ENCODE measurements at regions not wholly inside any gene's neighbourhood (a gene's known extent, or its start where the extent isn't known, plus 50 kb on each side); places are given as distances from the start of the nearest gene placed in this dataset.
A peak's percentile ranks its signal among the peaks of the same experiment; 100 is the strongest.

DNA sequence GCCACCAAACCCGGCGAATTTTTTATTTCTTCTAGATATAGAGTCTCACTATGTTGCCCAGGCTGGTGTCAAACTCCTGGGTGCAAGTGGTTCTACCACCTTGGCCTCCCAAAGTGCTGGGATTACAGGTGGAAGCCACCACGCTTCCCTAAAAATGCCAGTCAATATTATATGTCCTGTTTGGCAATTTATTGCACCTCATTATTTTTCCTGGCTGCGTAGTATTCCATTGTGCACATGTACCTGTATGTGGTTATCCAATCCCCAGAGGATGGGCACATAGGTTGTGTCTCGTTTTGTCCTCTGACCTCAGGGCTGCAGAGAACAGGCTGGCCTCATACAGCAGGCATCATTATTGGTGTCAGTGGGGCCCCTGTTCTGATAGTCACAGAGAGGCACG lies 181.7 kb downstream of the C9orf50 start (continued):
- TF ChIP-seq REST (IDR thresholded peaks at IDR 0.05; ENCODE audit: low read depth, low read length) (no peak), RAD21 (IDR thresholded peaks at IDR 0.05; ENCODE audit: low read length) (no peak), TEAD4 (IDR thresholded peaks at IDR 0.05; ENCODE audit: borderline replicate concordance, insufficient read depth) (no peak), MXI1 (IDR thresholded peaks at IDR 0.05; ENCODE audit: low read depth, low read length) (no peak)

- peak overlapping the region; percentile 82; the same call in 1 of the 2 replicates for H2AFZ ChIP-seq (ENCODE audit: low read depth)
- no peaks in the 10 kb centered on the region for H3K9me3 ChIP-seq
- H3K9me2 ChIP-seq = no peaks in the 10 kb centered on the region
- 66% methylated on average over 20 of the region's 25 CpGs for WGBS (ENCODE audit: low lambda C conversion rate)
- no peaks in the 10 kb centered on the region for H4K20me1 ChIP-seq (ENCODE audit: insufficient read depth)
- H3K9ac ChIP-seq = peak overlapping the region; percentile 64
- TF ChIP-seq NRF1 (IDR thresholded peaks at IDR 0.05; ENCODE audit: low read depth, low read length) (no peak), USF1 (IDR thresholded peaks at IDR 0.05; ENCODE audit: borderline replicate concordance, low read depth) (peak; percentile 43; the same call in 1 of the 2 replicates)
- no peaks in the 10 kb centered on the region for H3K27me3 ChIP-seq (ENCODE audit: insufficient read depth)
- peak overlapping the region; percentile 51 to 70 for H3K4me3 ChIP-seq (ENCODE audit: low read depth in 2 of 2, low read length in 1 of 2)
- no peaks in the 10 kb centered on the region for H3K36me3 ChIP-seq (replicated peaks in 1 of 2; ENCODE audit: control insufficient read depth in 1 of 2, insufficient read depth in 2 of 2, low read length in 1 of 2)
- no peaks in the 10 kb centered on the region for H3K79me2 ChIP-seq (ENCODE audit: insufficient read depth)
- CTCF ChIA-PET = interaction anchor here (0.9 to 2.1 kb wide), 8 partner anchors 9 to 299 kb away, joined by 3 to 9 read pairs (median 4); no protein-coding TSS in a partner anchor
- peak; percentile 63 for DNase-seq
- POLR2A ChIA-PET = interaction anchor here (0.7 to 2.0 kb wide), 3 partner anchors 10 to 59 kb away, joined by 3 to 10 read pairs (median 6); no protein-coding TSS in a partner anchor
- peak overlapping the region in 1 of 2 experiments; percentile 64; a peak in 2 of 4 replicates for H3K27ac ChIP-seq (ENCODE audit: low read depth in 2 of 2, low read length in 1 of 2)
- peak overlapping the region; percentile 92 for H3K4me2 ChIP-seq
- no peaks in the 10 kb centered on the region for H3F3A ChIP-seq (replicated peaks; ENCODE audit: insufficient read depth)
- H3K4me1 ChIP-seq (ENCODE audit: control insufficient read depth in 1 of 2, insufficient read depth in 2 of 2, low read depth in 1 of 2, low read length in 1 of 2) = peaks cover 0 to 20% of the 10 kb centered on the region in 2 experiments; a peak in 1 of 4 replicates
Observed at GRCh38 chr9:129437626-129438323, 183.1 kb downstream of the C9orf50 start.
